HCT116 (cell line): ENCODE measurements at regions not wholly inside any gene's neighbourhood (a gene's known extent, or its start where the extent isn't known, plus 50 kb on each side); places are given as distances from the start of the nearest gene placed in this dataset.

Experiments
- ATAC-seq: fragments of 200-7000 bp; cut with Tn5 transposase; 2 replicates; pipeline ENCODE4 v1.9.1; 2020; ENCODE audit warnings: mild to moderate bottlenecking, moderate library complexity
- BruUV-seq: library from RNA; stranded (reverse); fragments of 400-500 nt; replicated peaks from 2 replicates; lab custom pipeline; 2021; lab: Mats Ljungman, UMichigan
- CTCF ChIA-PET: fragments of 300-600 bp; sonication (Branson Sonifier 250); formaldehyde crosslinking; loops from one replicate; lab custom pipeline; 2021; ENCODE audit warnings: antibody characterized with exemption; lab: Charles Lee
- POLR2A ChIA-PET: fragments of 300-600, 350-600 bp; sonication (Branson Sonifier 250); formaldehyde crosslinking; loops from one replicate; lab custom pipeline; 2021; ENCODE audit warnings: antibody characterized with exemption; lab: Charles Lee
- RAD21 ChIA-PET, 2 experiments: fragments of 300-600 bp; sonication (Branson Sonifier 250); formaldehyde crosslinking; loops; one replicate each; lab custom pipeline; 2023; ENCODE audit warnings: low total read pairs in 2 of 2; ENCODE audit not compliant: uncharacterized antibody in 2 of 2, unreplicated experiment in 2 of 2, low non-redundant PET in 1 of 2; lab: Charles Lee
- DNase-seq: peaks from one replicate; pipeline ENCODE4 v3.0.0-alpha.2; 2010; ENCODE audit warnings: low read depth, low spot score
- H2AFZ ChIP-seq: fragments of 200-600 bp; shearing (Covaris generic), sonication (generic); 2 replicates; pipeline ENCODE4 v1.6.1; 2017; ENCODE audit warnings: low read depth, mixed run types, mixed read lengths, antibody characterized with exemption, low read length; ENCODE audit not compliant: poor library complexity, severe bottlenecking
- H3K27ac ChIP-seq: 2 replicates; pipeline ENCODE4 v1.5.1; 2012; ENCODE audit warnings: low read depth, low read length
- H3K27me3 ChIP-seq: fragments of 200-600 bp; sonication (generic); 2 replicates; pipeline ENCODE4 v1.6.1; 2016; ENCODE audit warnings: mixed run types, low read length, mixed read lengths; ENCODE audit not compliant: insufficient read depth
- H3K36me3 ChIP-seq, 2 experiments: fragments of 200-500 bp in 1 of 2; fragments of 200-600 bp in 1 of 2; sonication (Bioruptor generic) in 1 of 2; sonication (generic) in 1 of 2; 2 replicates each; pipeline versions ENCODE4 v1.5.1 to v1.6.1; 2014 to 2016; ENCODE audit warnings: low read length in 2 of 2, inconsistent platforms in 1 of 2, mixed read lengths in 1 of 2, mixed run types in 1 of 2; ENCODE audit not compliant: insufficient read depth in 2 of 2, control insufficient read depth in 1 of 2
- H3K4me1 ChIP-seq, 2 experiments: fragments of 200-600 bp in 1 of 2; sonication (generic) in 1 of 2; 2 replicates each; pipeline versions ENCODE4 v1.5.1 to v1.6.1; 2012 to 2017; ENCODE audit warnings: low read length in 2 of 2, inconsistent platforms in 1 of 2, mild to moderate bottlenecking in 1 of 2, mixed read lengths in 1 of 2, mixed run types in 1 of 2, moderate library complexity in 1 of 2; ENCODE audit not compliant: insufficient read depth in 2 of 2, control insufficient read depth in 1 of 2
- H3K4me2 ChIP-seq: fragments of 200-600 bp; sonication (generic); 2 replicates; pipeline ENCODE4 v1.6.1; 2017; ENCODE audit warnings: mixed run types, low read length, mixed read lengths
- H3K4me3 ChIP-seq, 2 experiments: fragments of 200-600 bp in 1 of 2; sonication (generic) in 1 of 2; replicated peaks in 1 of 2; 2 replicates each; pipeline ENCODE4 v1.5.1; 2011 to 2016; ENCODE audit warnings: low read length in 2 of 2, control low read depth in 1 of 2, low read depth in 1 of 2, mild to moderate bottlenecking in 1 of 2, mixed read lengths in 1 of 2, mixed run types in 1 of 2
- H3K79me2 ChIP-seq: fragments of 200-600 bp; sonication (generic); 2 replicates; pipeline ENCODE4 v1.6.1; 2017; ENCODE audit warnings: mild to moderate bottlenecking, mixed run types, low read length, moderate library complexity, mixed read lengths; ENCODE audit not compliant: insufficient read depth
- H3K9ac ChIP-seq: fragments of 200-600 bp; sonication (generic); 2 replicates; pipeline ENCODE4 v1.6.1; 2016; ENCODE audit warnings: low read length, mixed read lengths
- H3K9me2 ChIP-seq: fragments of 200-600 bp; sonication (generic), shearing (Covaris generic); 2 replicates; pipeline ENCODE4 v1.6.1; 2017; ENCODE audit warnings: mixed run types, mild to moderate bottlenecking, moderate library complexity; ENCODE audit not compliant: insufficient read depth
- H3K9me3 ChIP-seq, 2 experiments: fragments of 200-500 bp in 1 of 2; fragments of 200-600 bp in 1 of 2; sonication (Bioruptor generic) in 1 of 2; sonication (generic) in 1 of 2; 2 replicates each; pipeline ENCODE4 v1.6.1; 2014 to 2017; ENCODE audit warnings: low read length in 2 of 2, mixed read lengths in 2 of 2, inconsistent platforms in 1 of 2, low read depth in 1 of 2, mild to moderate bottlenecking in 1 of 2, mixed run types in 1 of 2, moderate library complexity in 1 of 2; ENCODE audit not compliant: control insufficient read depth in 1 of 2, insufficient read depth in 1 of 2
- H4K20me1 ChIP-seq: fragments of 200-600 bp; sonication (generic), shearing (Covaris generic); 2 replicates; pipeline ENCODE4 v1.6.1; 2017; ENCODE audit warnings: mixed run types, mild to moderate bottlenecking, moderate library complexity; ENCODE audit not compliant: insufficient read depth
- ATF3 ChIP-seq: IDR thresholded peaks from 2 replicates; pipeline ENCODE4 v1.6.1; 2012
- EGR1 ChIP-seq: IDR thresholded peaks from 2 replicates; pipeline ENCODE4 v1.6.1; 2012; ENCODE audit warnings: low read depth
- FOSL1 ChIP-seq: IDR thresholded peaks from 2 replicates; pipeline ENCODE4 v1.6.1; 2012; ENCODE audit warnings: low read depth
- JUND ChIP-seq: IDR thresholded peaks from 2 replicates; pipeline ENCODE4 v1.6.1; 2012
- POLR2A ChIP-seq: IDR thresholded peaks from 2 replicates; pipeline ENCODE4 v1.7.0; 2011; ENCODE audit warnings: borderline replicate concordance; ENCODE audit not compliant: insufficient read depth, insufficient read length; ENCODE audit errors: extremely low read depth
- POLR2AphosphoS5 ChIP-seq: IDR thresholded peaks from 2 replicates; pipeline ENCODE4 v1.6.1; 2011; ENCODE audit warnings: mild to moderate bottlenecking, low read depth, low read length, moderate library complexity
- RAD21 ChIP-seq: IDR thresholded peaks from 2 replicates; pipeline ENCODE4 v1.6.1; 2012; ENCODE audit warnings: low read depth, mild to moderate bottlenecking
- SIN3A ChIP-seq: IDR thresholded peaks from 2 replicates; pipeline ENCODE4 v1.6.1; 2012; ENCODE audit warnings: low read depth
- SRF ChIP-seq: IDR thresholded peaks from 2 replicates; pipeline ENCODE4 v1.6.1; 2012; ENCODE audit warnings: low read depth
- TCF7L2 ChIP-seq: IDR thresholded peaks from 2 replicates; pipeline ENCODE4 v1.7.0; 2011; ENCODE audit warnings: borderline replicate concordance, inconsistent platforms; ENCODE audit not compliant: insufficient read depth, insufficient read length; ENCODE audit errors: extremely low read depth
- YY1 ChIP-seq: IDR thresholded peaks from 2 replicates; pipeline ENCODE4 v1.6.1; 2011; ENCODE audit warnings: low read length, low read depth, moderate library complexity, mild to moderate bottlenecking; ENCODE audit not compliant: insufficient replicate concordance; ENCODE audit errors: extremely low read depth
- ZFX ChIP-seq: fragments of 450-650 bp; IDR thresholded peaks from 2 replicates; pipeline ENCODE4 v1.6.1; 2017
- ZNF274 ChIP-seq: fragments of 200-500 bp; sonication (Bioruptor generic); IDR thresholded peaks from 2 replicates; pipeline ENCODE4 v1.6.1; 2014; ENCODE audit warnings: mild to moderate bottlenecking, low read depth, low read length, inconsistent platforms
- intact Hi-C: fragments of 100-400 bp; cut with micrococcal nuclease; formaldehyde crosslinking; loops from 2 replicates; pipeline ENCODE4 v1.10.0; 2022
- TF ChIP-seq, protein P1 (sequence below), 3 experiments: fragments of 200-600 bp in 1 of 3; sonication (generic) in 1 of 3; IDR thresholded peaks in 2 of 3; conservative IDR thresholded peaks in 1 of 3; 2 replicates each; pipeline ENCODE4 v1.5.1; 2012 to 2017; ENCODE audit warnings: low read depth in 2 of 3, low read length in 2 of 3, antibody characterized with exemption in 1 of 3, borderline replicate concordance in 1 of 3, control low read depth in 1 of 3, mild to moderate bottlenecking in 1 of 3, mixed read lengths in 1 of 3, mixed run types in 1 of 3, moderate library complexity in 1 of 3; ENCODE audit not compliant: insufficient read depth in 1 of 3

- Histone ChIP-seq H3K9me3 (no peaks in the 10 kb centered on the region), H4K20me1 (no peaks in the 10 kb centered on the region), H3K27me3 (peaks cover 3% of the 10 kb centered on the region; the same call in 1 of the 2 replicates), H2AFZ (no peak overlapping the region), H3K27ac (no peak overlapping the region), H3K4me3 (no peak overlapping the region), H3K9ac (no peak overlapping the region), H3K4me1 (no peaks in the 10 kb centered on the region), H3K9me2 (no peaks in the 10 kb centered on the region), H3K4me2 (no peak overlapping the region), H3K36me3 (no peaks in the 10 kb centered on the region), H3K79me2 (no peaks in the 10 kb centered on the region)
- ChIA-PET POLR2A (no interaction called here), RAD21 (no interaction called here), CTCF (no interaction called here)
- intact Hi-C loops = no loop called here
- BruUV-seq = no TSS peak
- ATAC-seq (no peak), DNase-seq (no peak)
- TF ChIP-seq ZNF274 = no peak
- TF ChIP-seq, protein P1, sequence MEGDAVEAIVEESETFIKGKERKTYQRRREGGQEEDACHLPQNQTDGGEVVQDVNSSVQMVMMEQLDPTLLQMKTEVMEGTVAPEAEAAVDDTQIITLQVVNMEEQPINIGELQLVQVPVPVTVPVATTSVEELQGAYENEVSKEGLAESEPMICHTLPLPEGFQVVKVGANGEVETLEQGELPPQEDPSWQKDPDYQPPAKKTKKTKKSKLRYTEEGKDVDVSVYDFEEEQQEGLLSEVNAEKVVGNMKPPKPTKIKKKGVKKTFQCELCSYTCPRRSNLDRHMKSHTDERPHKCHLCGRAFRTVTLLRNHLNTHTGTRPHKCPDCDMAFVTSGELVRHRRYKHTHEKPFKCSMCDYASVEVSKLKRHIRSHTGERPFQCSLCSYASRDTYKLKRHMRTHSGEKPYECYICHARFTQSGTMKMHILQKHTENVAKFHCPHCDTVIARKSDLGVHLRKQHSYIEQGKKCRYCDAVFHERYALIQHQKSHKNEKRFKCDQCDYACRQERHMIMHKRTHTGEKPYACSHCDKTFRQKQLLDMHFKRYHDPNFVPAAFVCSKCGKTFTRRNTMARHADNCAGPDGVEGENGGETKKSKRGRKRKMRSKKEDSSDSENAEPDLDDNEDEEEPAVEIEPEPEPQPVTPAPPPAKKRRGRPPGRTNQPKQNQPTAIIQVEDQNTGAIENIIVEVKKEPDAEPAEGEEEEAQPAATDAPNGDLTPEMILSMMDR (IDR thresholded peaks at IDR 0.05 in 2 of 3, conservative IDR thresholded peaks at IDR 0.05 in 1 of 3; ENCODE audit: borderline replicate concordance in 1 of 3, insufficient read depth in 1 of 3, low read depth in 2 of 3, low read length in 2 of 3) = no peak
- no peak for TF ChIP-seq POLR2AphosphoS5
- TF ChIP-seq FOSL1 = no peak
- TF ChIP-seq YY1 = no peak
- no peak for TF ChIP-seq ZFX
- TF ChIP-seq SIN3A = no peak
Observed at GRCh38 chr3:59254976-59255375, 205.2 kb upstream of the CFAP20DC start.

- H3K4me1 ChIP-seq = no peaks in the 10 kb centered on the region
- no TSS peak for BruUV-seq
- H2AFZ ChIP-seq = no peak overlapping the region
- no peaks in the 10 kb centered on the region for H3K9me2 ChIP-seq
- H3K27ac ChIP-seq = no peak overlapping the region
- ChIA-PET CTCF (no interaction called here), POLR2A (no interaction called here), RAD21 (no interaction called here)
- ATAC-seq (no peak), DNase-seq (no peak)
- no peaks in the 10 kb centered on the region for H4K20me1 ChIP-seq
- H3K4me3 ChIP-seq = no peak overlapping the region
- peaks cover 3% of the 10 kb centered on the region; the same call in 1 of the 2 replicates for H3K27me3 ChIP-seq
- TF ChIP-seq POLR2AphosphoS5 (no peak), EGR1 (no peak), SRF (no peak), JUND (no peak), POLR2A (no peak), ATF3 (no peak), RAD21 (no peak), YY1 (no peak), TCF7L2 (no peak)
- no peak overlapping the region for H3K4me2 ChIP-seq
- no peaks in the 10 kb centered on the region for H3K79me2 ChIP-seq
- intact Hi-C loops = no loop called here
- no peaks in the 10 kb centered on the region for H3K9me3 ChIP-seq
- no peak overlapping the region for H3K9ac ChIP-seq
- no peaks in the 10 kb centered on the region for H3K36me3 ChIP-seq
Observed at GRCh38 chr3:59254433-59254832, 204.6 kb upstream of the CFAP20DC start.
